ENCODE measurements at regions not wholly inside any gene's neighbourhood (a gene's known extent, or its start where the extent isn't known, plus 50 kb on each side); places are given as distances from the start of the nearest gene placed in this dataset.

- DNase-seq (ENCODE audit: low read depth, low spot score), result peak; percentile 68
Measured at GRCh38 chr3:3560591-3561311, 238.5 kb upstream of the LRRN1 start.

- DNase-seq (ENCODE audit: low read depth, low spot score), result peak; percentile 9
Measured at GRCh38 chr3:3559786-3560185, 239.4 kb upstream of the LRRN1 start.

- no peak for DNase-seq (ENCODE audit: low read depth, low spot score)
Measured at GRCh38 chr3:3556078-3556477, 243.2 kb upstream of the LRRN1 start.

GRCh38 chr3:3553236-3553635 is 246.0 kb upstream of the LRRN1 start:
- no peak for DNase-seq (ENCODE audit: low read depth, low spot score)

- DNase-seq (ENCODE audit: low read depth, low spot score), result peak; percentile 79
Measured at GRCh38 chr3:3552761-3553160, 246.5 kb upstream of the LRRN1 start.

GRCh38 chr3:3551981-3552380 is 247.2 kb upstream of the LRRN1 start:
- peak; percentile 42 for DNase-seq (ENCODE audit: low read depth, low spot score)

GRCh38 chr3:3545360-3545759 is 253.9 kb upstream of the LRRN1 start:
- DNase-seq (ENCODE audit: low read depth, low spot score), result no peak

GRCh38 chr3:3538451-3538850 is 260.8 kb upstream of the LRRN1 start:
- DNase-seq (ENCODE audit: low read depth, low spot score), result no peak

GRCh38 chr3:3532508-3532907 is 266.7 kb upstream of the LRRN1 start:
- no peak for DNase-seq (ENCODE audit: low read depth, low spot score)

GRCh38 chr3:3531476-3531875 is 267.8 kb upstream of the LRRN1 start:
- DNase-seq (ENCODE audit: low read depth, low spot score), result peak; percentile 21

- DNase-seq (ENCODE audit: low read depth, low spot score), result no peak
Measured at GRCh38 chr3:3519266-3519665, 280.0 kb upstream of the LRRN1 start.

GRCh38 chr3:3516996-3517395 is 282.2 kb upstream of the LRRN1 start:
- DNase-seq (ENCODE audit: low read depth, low spot score), result no peak

- DNase-seq (ENCODE audit: low read depth, low spot score), result no peak
Measured at GRCh38 chr3:3516384-3516783, 282.8 kb upstream of the LRRN1 start.

GRCh38 chr3:3509665-3510064 is 289.6 kb upstream of the LRRN1 start:
- no peak for DNase-seq (ENCODE audit: low read depth, low spot score)

- DNase-seq (ENCODE audit: low read depth, low spot score), result no peak
Measured at GRCh38 chr3:3504686-3505085, 294.5 kb upstream of the LRRN1 start.

GRCh38 chr3:3503411-3503810 is 295.8 kb upstream of the LRRN1 start:
- DNase-seq (ENCODE audit: low read depth, low spot score), result no peak

- no peak for DNase-seq (ENCODE audit: low read depth, low spot score)
Measured at GRCh38 chr3:3499987-3500386, 299.2 kb upstream of the LRRN1 start.

- no peak for DNase-seq (ENCODE audit: low read depth, low spot score)
Measured at GRCh38 chr3:3499012-3499562, 300.1 kb upstream of the LRRN1 start.

- no peak for DNase-seq (ENCODE audit: low read depth, low spot score)
Measured at GRCh38 chr3:3495611-3496010, 303.6 kb upstream of the LRRN1 start.

GRCh38 chr3:3476669-3477068 is 297.2 kb upstream of the CRBN start:
- DNase-seq (ENCODE audit: low read depth, low spot score), result no peak

- no peak for DNase-seq (ENCODE audit: low read depth, low spot score)
Measured at GRCh38 chr3:3468596-3468995, 289.1 kb upstream of the CRBN start.

GRCh38 chr3:3464131-3464530 is 284.6 kb upstream of the CRBN start:
- DNase-seq (ENCODE audit: low read depth, low spot score), result no peak

- no peak for DNase-seq (ENCODE audit: low read depth, low spot score)
Measured at GRCh38 chr3:3461317-3461716, 281.8 kb upstream of the CRBN start.

GRCh38 chr3:3448468-3448867 is 269.0 kb upstream of the CRBN start:
- DNase-seq (ENCODE audit: low read depth, low spot score), result no peak
